ENCODE measurements at regions not wholly inside any gene's neighbourhood (a gene's known extent, or its start where the extent isn't known, plus 50 kb on each side); places are given as distances from the start of the nearest gene placed in this dataset.
"Not testable (repeated sequence)": the region's sequence is repeated elsewhere in the genome, so short reads cannot be mapped to it uniquely, and the experiment has no call there.

DNA sequence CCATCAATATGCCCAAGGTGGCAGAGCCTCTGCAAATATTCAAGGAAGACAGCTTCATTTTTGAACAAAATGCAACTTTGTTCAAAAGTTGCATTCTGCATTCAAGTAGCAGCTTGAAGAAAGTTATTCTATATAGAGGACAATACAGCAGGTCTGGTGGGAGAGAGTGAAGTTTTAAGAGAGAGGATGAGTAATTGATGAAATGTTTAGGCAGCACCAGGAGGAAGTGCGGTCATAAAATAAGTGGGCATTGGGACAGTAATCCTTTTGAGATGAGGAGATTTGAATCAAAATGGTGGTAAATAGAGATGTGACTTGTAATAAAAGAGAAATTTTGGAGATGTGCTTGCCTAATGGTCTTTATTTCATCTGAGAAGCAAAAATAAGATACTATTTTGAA is 607.3 kb upstream of the ZNF385D start:
- DNase-seq (ENCODE audit: low read depth): no peak
- H3K4me3 ChIP-seq (ENCODE audit: low read depth, low read length): no peak overlapping the region

GRCh38 chr3:22360164-22360563 is 609.2 kb upstream of the ZNF385D start:
- H3K4me3 ChIP-seq (ENCODE audit: low read depth, low read length): no peak overlapping the region

GRCh38 chr3:22360970-22361369 is 610.0 kb upstream of the ZNF385D start:
- peak; percentile 59 for DNase-seq (ENCODE audit: low read depth)
- no peak overlapping the region for H3K4me3 ChIP-seq (ENCODE audit: low read depth, low read length)

More at GRCh38 chr3:22360164-22360563, 609.2 kb upstream of the ZNF385D start:
- no peak for DNase-seq (ENCODE audit: low read depth)

- H3K4me3 ChIP-seq (ENCODE audit: low read depth, low read length): no peak overlapping the region
- peak; percentile 13 for DNase-seq (ENCODE audit: low read depth)
Measured at GRCh38 chr3:22361521-22361920, 610.5 kb upstream of the ZNF385D start.

DNA sequence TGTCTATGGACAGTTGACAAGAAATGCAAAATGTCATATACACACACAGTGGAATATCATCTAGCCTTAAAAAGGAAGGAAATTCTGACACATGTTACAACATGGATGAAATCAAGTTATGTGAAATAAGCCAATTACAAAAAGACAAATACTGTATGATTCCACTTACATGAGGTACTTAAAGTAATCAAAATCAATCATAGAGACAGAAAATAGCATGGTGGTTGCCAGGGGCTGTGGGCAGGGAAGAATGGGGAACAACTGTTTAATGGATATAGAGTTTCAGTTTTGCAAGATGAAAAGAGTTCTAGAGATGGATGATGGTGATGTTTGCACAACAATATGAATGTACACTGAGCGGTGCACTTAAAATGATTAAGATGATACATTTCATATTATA is 613.8 kb upstream of the ZNF385D start:
- DNase-seq (ENCODE audit: low read depth): no peak
- H3K4me3 ChIP-seq (ENCODE audit: low read depth, low read length): no peak overlapping the region

- no peak for DNase-seq (ENCODE audit: low read depth)
- no peak overlapping the region for H3K4me3 ChIP-seq (ENCODE audit: low read depth, low read length)
Measured at GRCh38 chr3:22366781-22367180, 615.8 kb upstream of the ZNF385D start.

- H3K4me3 ChIP-seq (ENCODE audit: low read depth, low read length): no peak overlapping the region
- DNase-seq (ENCODE audit: low read depth): no peak
Measured at GRCh38 chr3:22371036-22371435, 620.0 kb upstream of the ZNF385D start.

- no peak for DNase-seq (ENCODE audit: low read depth)
- peak overlapping the region; percentile 44 for H3K4me3 ChIP-seq (ENCODE audit: low read depth, low read length)
Measured at GRCh38 chr3:22371607-22372291, 620.7 kb upstream of the ZNF385D start.

DNA sequence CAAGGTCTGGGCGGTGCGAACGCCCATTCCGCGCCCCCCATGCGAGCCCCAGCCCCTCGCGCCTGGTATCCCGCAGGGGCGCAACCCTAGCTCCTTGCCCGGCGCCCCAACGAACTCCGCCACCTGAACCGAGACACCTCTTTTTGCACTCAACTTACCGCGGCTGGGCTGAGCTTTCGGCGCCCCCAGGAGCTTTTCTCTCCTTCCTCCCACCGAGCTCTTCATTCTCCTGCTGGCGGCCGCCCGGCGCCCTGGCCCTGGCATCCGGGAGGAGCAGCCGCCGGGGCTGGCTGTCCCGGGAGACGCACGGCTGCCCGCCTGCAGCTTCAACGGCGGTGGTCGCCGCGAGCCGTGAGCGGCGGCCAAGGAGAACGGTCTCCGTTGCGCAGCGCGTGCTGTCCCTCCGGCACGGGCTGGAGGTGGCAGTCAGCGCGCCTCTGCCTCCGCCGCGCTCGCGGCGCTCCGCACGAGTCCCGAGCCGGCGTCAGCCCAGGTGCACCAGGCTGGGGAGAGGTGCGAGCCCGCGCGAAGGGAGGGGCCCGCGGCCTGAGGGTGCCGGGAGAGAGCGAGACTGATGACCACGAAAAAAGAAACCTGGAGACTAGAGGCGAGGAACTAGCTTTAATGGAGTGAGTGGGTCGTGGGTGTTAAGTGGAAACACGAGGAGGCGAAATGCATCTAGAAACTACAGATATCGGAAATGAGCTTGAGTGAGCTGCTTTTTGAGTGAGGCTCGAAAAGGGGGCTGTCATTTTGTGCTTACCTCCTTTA is 621.5 kb upstream of the ZNF385D start:
- peak overlapping the region; percentile 44 for H3K4me3 ChIP-seq (ENCODE audit: low read depth, low read length)
- no peak for DNase-seq (ENCODE audit: low read depth)

GRCh38 chr3:22373182-22373581 is 622.2 kb upstream of the ZNF385D start:
- no peak for DNase-seq (ENCODE audit: low read depth)
- no peak overlapping the region for H3K4me3 ChIP-seq (ENCODE audit: low read depth, low read length)

GRCh38 chr3:22373827-22374226 is 622.8 kb upstream of the ZNF385D start:
- H3K4me3 ChIP-seq (ENCODE audit: low read depth, low read length): no peak overlapping the region

DNA sequence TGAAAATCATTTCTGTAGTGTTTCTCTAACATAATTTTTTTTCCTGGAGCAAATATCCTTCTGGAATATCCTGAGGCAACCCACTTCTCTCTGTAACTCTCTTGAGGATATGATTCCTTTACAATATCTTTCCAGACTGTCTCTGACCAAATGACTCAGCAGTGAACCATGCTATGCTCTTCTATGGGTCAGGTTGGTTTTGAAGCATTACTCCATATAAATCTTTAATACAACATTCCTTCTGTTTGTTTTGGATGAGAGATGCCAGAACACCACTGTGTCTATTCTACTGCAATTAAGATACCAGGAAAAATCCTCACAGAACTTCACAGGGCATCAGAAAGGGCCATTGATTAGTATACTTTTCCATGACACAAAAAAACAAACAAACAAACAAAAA is 626.4 kb upstream of the ZNF385D start:
- DNase-seq (ENCODE audit: low read depth): peak; percentile 70

More at GRCh38 chr3:22373827-22374226, 622.8 kb upstream of the ZNF385D start:
- no peak for DNase-seq (ENCODE audit: low read depth)

DNA sequence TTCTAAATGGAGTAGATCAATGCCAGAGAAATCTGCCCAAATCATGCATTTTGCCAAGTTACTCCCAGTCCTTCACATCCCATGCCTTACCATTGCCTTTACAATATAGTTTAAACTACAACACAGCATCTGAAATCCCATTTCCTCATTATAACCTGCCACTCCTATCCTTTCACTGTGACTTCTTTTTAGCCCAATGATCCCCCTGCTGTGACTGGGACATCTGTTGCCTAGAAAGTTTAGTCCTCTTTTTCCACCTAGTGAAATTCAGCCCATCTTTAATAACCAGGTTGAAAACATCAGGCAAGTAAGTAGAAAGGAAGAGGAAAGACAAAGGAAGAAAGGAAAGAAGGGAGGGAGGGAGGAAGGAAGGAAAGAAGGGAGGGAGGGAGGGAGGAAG is 627.9 kb upstream of the ZNF385D start:
- DNase-seq (ENCODE audit: low read depth): no peak
- no peak overlapping the region for H3K4me3 ChIP-seq (ENCODE audit: low read depth, low read length)

More for the DNA sequence above, 626.4 kb upstream of the ZNF385D start:
- no peak overlapping the region for H3K4me3 ChIP-seq (ENCODE audit: low read depth, low read length)

GRCh38 chr3:22380253-22380652 is 629.2 kb upstream of the ZNF385D start:
- no peak for DNase-seq (ENCODE audit: low read depth)
- H3K4me3 ChIP-seq (ENCODE audit: low read depth, low read length): no peak overlapping the region

- DNase-seq (ENCODE audit: low read depth); H3K4me3 ChIP-seq (ENCODE audit: low read depth, low read length): not testable (repeated sequence)
Measured at GRCh38 chr3:22381564-22381963, 630.6 kb upstream of the ZNF385D start.

- DNase-seq (ENCODE audit: low read depth): no peak
- H3K4me3 ChIP-seq (ENCODE audit: low read depth, low read length): no peak overlapping the region
Measured at GRCh38 chr3:22383285-22383684, 632.3 kb upstream of the ZNF385D start.

DNA sequence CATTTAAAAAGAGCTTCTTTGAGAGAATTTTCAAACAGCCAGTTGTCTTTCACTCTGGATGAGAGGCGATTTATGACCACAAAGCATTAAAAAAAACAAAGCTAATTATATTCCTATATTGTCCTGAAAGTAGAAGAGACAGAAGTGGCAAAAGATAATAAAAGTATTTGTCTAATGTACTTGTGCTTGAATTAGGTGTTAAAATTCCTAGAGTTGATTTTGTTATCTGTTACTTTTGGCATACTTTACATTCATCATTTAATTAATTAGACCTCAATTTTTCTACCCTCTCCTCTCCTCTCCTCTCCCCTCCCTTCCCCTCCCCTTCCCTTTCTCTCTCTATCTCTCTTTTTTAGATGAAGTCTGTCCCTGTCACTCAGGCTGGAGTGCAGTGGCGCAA is 635.1 kb upstream of the ZNF385D start:
- no peak for DNase-seq (ENCODE audit: low read depth)
- H3K4me3 ChIP-seq (ENCODE audit: low read depth, low read length): no peak overlapping the region

DNA sequence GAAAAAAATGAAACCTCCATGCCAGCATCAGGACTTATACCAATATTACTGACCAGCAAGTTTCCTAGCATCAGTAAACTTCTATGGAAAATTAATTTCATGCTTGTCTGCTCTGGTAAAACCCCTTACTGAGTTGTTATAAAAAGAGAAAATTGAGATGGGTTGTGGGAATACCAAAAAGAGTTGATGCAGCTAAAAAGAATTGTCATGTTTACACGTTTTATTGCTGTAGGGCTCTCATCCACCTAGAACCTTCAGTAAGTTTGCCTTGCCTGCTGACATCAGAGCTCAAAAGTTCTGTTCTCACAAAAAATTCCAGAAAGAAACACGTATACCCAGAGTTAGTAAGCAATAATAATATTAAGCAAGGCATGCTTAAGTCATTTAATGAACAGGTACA is 641.3 kb upstream of the ZNF385D start:
- no peak for DNase-seq (ENCODE audit: low read depth)
- H3K4me3 ChIP-seq (ENCODE audit: low read depth, low read length): no peak overlapping the region

DNA sequence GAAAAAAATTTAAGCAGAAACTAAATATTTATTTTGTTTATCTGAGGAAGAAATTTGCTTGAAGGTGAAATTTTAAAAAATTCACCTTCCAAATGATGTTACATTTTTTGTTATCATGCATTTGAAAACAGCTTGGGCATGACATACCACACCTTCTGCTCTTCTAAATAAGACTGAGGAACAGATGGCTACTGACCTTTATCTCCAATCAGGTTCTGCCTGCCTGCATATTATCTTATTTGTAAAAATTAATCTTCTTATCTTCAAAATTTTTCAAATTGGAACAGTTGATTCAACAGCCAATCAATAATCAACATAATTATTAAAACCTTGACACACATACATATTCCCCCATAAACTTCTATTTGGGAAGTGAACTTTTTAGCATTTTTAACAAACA is 641.8 kb upstream of the ZNF385D start:
- H3K4me3 ChIP-seq (ENCODE audit: low read depth, low read length): no peak overlapping the region
- no peak for DNase-seq (ENCODE audit: low read depth)

GRCh38 chr3:22399566-22399965 is 648.6 kb upstream of the ZNF385D start:
- peak; percentile 16 for DNase-seq (ENCODE audit: low read depth)
- no peak overlapping the region for H3K4me3 ChIP-seq (ENCODE audit: low read depth, low read length)

GRCh38 chr3:22401499-22401898 is 650.5 kb upstream of the ZNF385D start:
- H3K4me3 ChIP-seq (ENCODE audit: low read depth, low read length): no peak overlapping the region
- DNase-seq (ENCODE audit: low read depth): no peak

All from skeletal muscle cell (primary cell).